Lung (tissue), 11 donors: ENCODE measurements at regions not wholly inside any gene's neighbourhood (a gene's known extent, or its start where the extent isn't known, plus 50 kb on each side); places are given as distances from the start of the nearest gene placed in this dataset.

Experiments used
- ATAC-seq: fragments of 200-7000 bp; cut with Tn5 transposase; one replicate; pipeline ENCODE4 v1.9.1; 2020; ENCODE audit warnings: moderate number of reproducible peaks; ENCODE audit not compliant: insufficient read depth, low FRiP score
- DNase-seq, 3 donors: peaks; one replicate each; pipeline ENCODE4 v3.0.0-alpha.2; 2013 to 2017
- H3K27ac ChIP-seq, 2 donors: one replicate each; pipeline ENCODE4 v1.5.1; 2013; ENCODE audit warnings: mild to moderate bottlenecking in 2 of 2, moderate library complexity in 2 of 2, control low read depth in 1 of 2, inconsistent platforms in 1 of 2, low read depth in 1 of 2, low read length in 1 of 2
- H3K27me3 ChIP-seq, 3 donors: one replicate each; pipeline ENCODE4 v1.5.1; 2013; ENCODE audit warnings: low read length in 2 of 3; ENCODE audit not compliant: control insufficient read depth in 3 of 3, insufficient read depth in 3 of 3
- H3K36me3 ChIP-seq, 4 donors: one replicate each; pipeline ENCODE4 v1.5.1; 2013; ENCODE audit warnings: low read length in 4 of 4, mild to moderate bottlenecking in 1 of 4, moderate library complexity in 1 of 4; ENCODE audit not compliant: control insufficient read depth in 4 of 4, insufficient read depth in 4 of 4
- H3K4me1 ChIP-seq, 5 donors: one replicate each; pipeline ENCODE4 v1.5.1; 2013; ENCODE audit warnings: low read length in 5 of 5, mild to moderate bottlenecking in 2 of 5, moderate library complexity in 1 of 5; ENCODE audit not compliant: control insufficient read depth in 5 of 5, insufficient read depth in 5 of 5
- H3K4me3 ChIP-seq: one replicate; pipeline ENCODE4 v1.5.1; 2013; ENCODE audit warnings: mild to moderate bottlenecking, control low read depth, moderate library complexity
- H3K9ac ChIP-seq, 2 donors: one replicate each; pipeline ENCODE4 v1.5.1; 2013; ENCODE audit warnings: low read length in 2 of 2, control low read depth in 1 of 2; ENCODE audit not compliant: insufficient read depth in 1 of 2
- H3K9me3 ChIP-seq, 4 donors: one replicate each; pipeline ENCODE4 v1.5.1; 2013; ENCODE audit warnings: low read length in 3 of 4, mild to moderate bottlenecking in 1 of 4, moderate library complexity in 1 of 4; ENCODE audit not compliant: control insufficient read depth in 4 of 4, insufficient read depth in 3 of 4
- WGBS, 2 donors: extraction: QIAGEN DNeasy Blood & Tissue Kit; methylation state at CpG; one replicate each; pipeline ENCODE4 v1.1.7; 2013; 5-methylcytosine and 5-hydroxymethylcytosine counted together
- TF ChIP-seq, protein P1 (sequence below): IDR thresholded peaks from 2 replicates; pipeline ENCODE4 v1.5.1; 2012; ENCODE audit warnings: mild to moderate bottlenecking; ENCODE audit errors: control extremely low read depth, extremely low read depth
- donor health status: control.
- donor health status: control.
- donor health status: Bipolar disorder and iron deficiency.
- donor health status: healthy.
- donor health status: DM: yes; HTN: yes; CAD: no.

DNA sequence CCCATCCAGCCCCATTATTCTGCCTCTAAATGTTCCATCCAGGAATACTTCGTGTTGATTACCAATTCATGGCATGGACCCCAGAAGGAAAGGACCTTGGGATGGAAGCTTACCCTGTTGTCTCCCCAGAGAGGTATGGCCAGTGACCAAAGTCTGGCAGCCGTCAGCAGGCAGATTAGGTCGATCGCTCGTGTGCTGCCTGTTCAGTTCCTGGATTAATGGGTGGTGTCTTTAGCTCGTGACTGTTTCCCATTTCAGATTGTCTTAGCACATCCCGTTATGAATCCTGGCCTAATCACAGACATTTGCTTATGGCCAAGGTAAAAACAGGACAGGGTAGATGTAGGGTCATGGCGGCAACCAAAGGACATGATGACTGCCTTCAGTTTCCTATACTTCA, 122.9 kb upstream of the NTF3 start:
- Histone ChIP-seq H3K4me1 (peaks cover 0 to 11% (median 0%) of the 10 kb centered on the region in 5 donors), H3K9me3 (peaks cover 0 to 2% (median under 1%) of the 10 kb centered on the region in 4 donors), H3K4me3 (no peak overlapping the region), H3K27me3 (no peaks in the 10 kb centered on the region), H3K9ac (no peak overlapping the region), H3K36me3 (no peaks in the 10 kb centered on the region), H3K27ac (no peak overlapping the region)
- TF ChIP-seq, protein P1, sequence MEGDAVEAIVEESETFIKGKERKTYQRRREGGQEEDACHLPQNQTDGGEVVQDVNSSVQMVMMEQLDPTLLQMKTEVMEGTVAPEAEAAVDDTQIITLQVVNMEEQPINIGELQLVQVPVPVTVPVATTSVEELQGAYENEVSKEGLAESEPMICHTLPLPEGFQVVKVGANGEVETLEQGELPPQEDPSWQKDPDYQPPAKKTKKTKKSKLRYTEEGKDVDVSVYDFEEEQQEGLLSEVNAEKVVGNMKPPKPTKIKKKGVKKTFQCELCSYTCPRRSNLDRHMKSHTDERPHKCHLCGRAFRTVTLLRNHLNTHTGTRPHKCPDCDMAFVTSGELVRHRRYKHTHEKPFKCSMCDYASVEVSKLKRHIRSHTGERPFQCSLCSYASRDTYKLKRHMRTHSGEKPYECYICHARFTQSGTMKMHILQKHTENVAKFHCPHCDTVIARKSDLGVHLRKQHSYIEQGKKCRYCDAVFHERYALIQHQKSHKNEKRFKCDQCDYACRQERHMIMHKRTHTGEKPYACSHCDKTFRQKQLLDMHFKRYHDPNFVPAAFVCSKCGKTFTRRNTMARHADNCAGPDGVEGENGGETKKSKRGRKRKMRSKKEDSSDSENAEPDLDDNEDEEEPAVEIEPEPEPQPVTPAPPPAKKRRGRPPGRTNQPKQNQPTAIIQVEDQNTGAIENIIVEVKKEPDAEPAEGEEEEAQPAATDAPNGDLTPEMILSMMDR, result no peak
- DNase-seq (no peak), ATAC-seq (no peak)
- WGBS, 2 donors, result 79 to 81% methylated on average over 8 of the region's 8 CpGs

DNA sequence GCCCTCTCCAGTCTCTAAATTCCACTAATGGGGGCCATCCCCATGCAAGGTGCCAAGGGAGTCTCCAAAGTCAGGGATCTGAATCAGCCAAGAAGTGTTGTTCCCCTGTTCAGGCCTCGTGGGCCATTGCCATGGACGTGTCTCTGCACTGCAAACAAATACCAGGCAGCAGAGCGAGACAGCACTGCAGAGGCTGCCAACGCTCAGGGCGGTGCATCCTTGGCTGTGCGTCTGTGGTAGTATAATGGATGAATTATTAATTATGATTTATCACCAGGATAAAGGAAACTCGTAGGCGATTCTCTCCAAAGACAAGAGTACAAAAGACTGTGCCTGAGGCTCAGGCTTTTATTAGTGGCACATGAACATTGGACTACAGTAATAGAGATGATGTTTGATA, 122.3 kb upstream of the NTF3 start:
- peaks cover 0 to 11% (median 0%) of the 10 kb centered on the region in 5 donors for H3K4me1 ChIP-seq
- TF ChIP-seq, protein P1, result no peak
- ATAC-seq (no peak), DNase-seq (no peak)
- H3K36me3 ChIP-seq, result no peaks in the 10 kb centered on the region
- no peak overlapping the region for H3K9ac ChIP-seq
- H3K27me3 ChIP-seq, result no peaks in the 10 kb centered on the region
- no peak overlapping the region for H3K27ac ChIP-seq
- no peak overlapping the region for H3K4me3 ChIP-seq
- 58 to 79% methylated on average over 8 of the region's 8 CpGs for WGBS, 2 donors
- H3K9me3 ChIP-seq, result peaks cover 0 to 8% (median 1%) of the 10 kb centered on the region in 4 donors

DNA sequence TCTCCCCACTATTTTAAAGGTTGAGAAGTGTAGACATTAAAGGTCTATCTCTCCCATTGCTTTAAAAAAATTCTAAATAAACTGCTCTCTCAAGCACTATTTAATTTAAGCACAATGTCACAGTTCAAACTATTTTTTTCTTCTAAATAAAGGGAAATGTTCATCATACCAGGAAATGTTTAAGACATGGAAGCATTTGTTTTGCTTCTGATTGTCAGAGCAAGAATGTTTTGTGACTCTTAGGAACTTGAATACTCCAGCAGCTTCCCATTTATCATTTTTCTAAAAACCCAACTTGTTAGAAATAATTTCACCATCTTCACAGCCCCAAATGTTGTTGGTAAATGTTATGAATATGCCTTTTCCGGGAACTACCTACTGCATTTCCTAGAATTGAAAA, 121.8 kb upstream of the NTF3 start:
- WGBS, 2 donors, result 77 to 82% methylated on average over 1 of the region's 1 CpG
- no peak overlapping the region for H3K4me3 ChIP-seq
- TF ChIP-seq, protein P1, result no peak

DNA sequence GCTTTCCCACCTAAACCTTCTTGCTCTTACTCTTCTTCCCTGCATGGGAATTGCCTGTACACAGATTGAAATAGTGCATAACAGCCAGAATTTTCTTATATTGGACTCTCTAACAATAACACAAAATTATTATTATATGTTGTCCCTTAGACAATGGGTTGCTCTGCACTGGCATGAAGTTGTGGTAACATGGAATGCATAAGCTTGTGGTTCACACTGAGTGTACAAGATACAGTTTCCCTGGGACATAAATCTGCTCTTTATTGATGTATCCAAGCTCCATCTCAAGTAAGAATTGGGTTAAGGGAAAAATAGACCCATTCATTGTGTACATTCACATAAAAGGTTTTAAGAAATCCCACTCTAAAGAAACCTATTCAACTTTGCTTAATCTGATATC, 114.4 kb upstream of the NTF3 start:
- no peaks in the 10 kb centered on the region for H3K36me3 ChIP-seq
- TF ChIP-seq, protein P1, result no peak
- ATAC-seq (no peak), DNase-seq (no peak)
- H3K9ac ChIP-seq, result no peak overlapping the region
- H3K4me1 ChIP-seq, result no peaks in the 10 kb centered on the region
- H3K9me3 ChIP-seq, result peaks cover 0 to 8% (median 0%) of the 10 kb centered on the region in 4 donors
- H3K27ac ChIP-seq, result no peak overlapping the region
- H3K27me3 ChIP-seq, result no peaks in the 10 kb centered on the region
- no peak overlapping the region for H3K4me3 ChIP-seq

More for the DNA sequence above, 121.8 kb upstream of the NTF3 start:
- no peak overlapping the region for H3K9ac ChIP-seq
- peaks cover 0 to 11% (median 0%) of the 10 kb centered on the region in 5 donors for H3K4me1 ChIP-seq
- no peaks in the 10 kb centered on the region for H3K36me3 ChIP-seq
- ATAC-seq (no peak), DNase-seq (no peak)
- H3K9me3 ChIP-seq, result peaks cover 0 to 8% (median 1%) of the 10 kb centered on the region in 4 donors
- H3K27me3 ChIP-seq, result no peaks in the 10 kb centered on the region
- H3K27ac ChIP-seq, result no peak overlapping the region
